Glomerular endothelial cell (primary cell): ENCODE measurements at regions not wholly inside any gene's neighbourhood (a gene's known extent, or its start where the extent isn't known, plus 50 kb on each side); places are given as distances from the start of the nearest gene placed in this dataset.
"Not testable (repeated sequence)": the region's sequence is repeated elsewhere in the genome, so short reads cannot be mapped to it uniquely, and the experiment has no call there.

ENCODE experiments used
- DNase-seq: peaks from one replicate; pipeline ENCODE4 v3.0.0-alpha.2; 2011; ENCODE audit warnings: low read depth, low spot score; ENCODE audit errors: extremely low read depth

- no peak for DNase-seq
These were observed 251.9 kb upstream of the NR3C2 start for GRCh38 chr4:148693913-148694649.

- no peak for DNase-seq
These were observed 250.0 kb upstream of the NR3C2 start for GRCh38 chr4:148692242-148692641.

GRCh38 chr4:148686449-148686848 lies 244.2 kb upstream of the NR3C2 start:
- DNase-seq: no peak

- DNase-seq: no peak
These were observed 242.4 kb upstream of the NR3C2 start for GRCh38 chr4:148684638-148685037.

- no peak for DNase-seq
These were observed 238.7 kb upstream of the NR3C2 start for GRCh38 chr4:148680884-148681283.

- no peak for DNase-seq
These were observed 234.1 kb upstream of the NR3C2 start for GRCh38 chr4:148676344-148676743.

GRCh38 chr4:148674876-148675275 lies 232.7 kb upstream of the NR3C2 start:
- DNase-seq: no peak

- no peak for DNase-seq
These were observed 222.4 kb upstream of the NR3C2 start for GRCh38 chr4:148664636-148665035.

GRCh38 chr4:148654131-148654530 lies 211.9 kb upstream of the NR3C2 start:
- no peak for DNase-seq

GRCh38 chr4:148653681-148654080 lies 211.5 kb upstream of the NR3C2 start:
- no peak for DNase-seq

GRCh38 chr4:148651991-148652390 lies 209.8 kb upstream of the NR3C2 start:
- DNase-seq: no peak

- no peak for DNase-seq
These were observed 207.6 kb upstream of the NR3C2 start for GRCh38 chr4:148649652-148650331.

GRCh38 chr4:148643851-148644250 lies 201.6 kb upstream of the NR3C2 start:
- no peak for DNase-seq

GRCh38 chr4:148642907-148643306 lies 200.7 kb upstream of the NR3C2 start:
- DNase-seq: no peak

GRCh38 chr4:148638079-148638478 lies 195.9 kb upstream of the NR3C2 start:
- DNase-seq: not testable (repeated sequence)

GRCh38 chr4:148637453-148637852 lies 195.2 kb upstream of the NR3C2 start:
- DNase-seq: not testable (repeated sequence)

- no peak for DNase-seq
These were observed 192.3 kb upstream of the NR3C2 start for GRCh38 chr4:148634476-148634875.

GRCh38 chr4:148633720-148634119 lies 191.5 kb upstream of the NR3C2 start:
- DNase-seq: no peak

- no peak for DNase-seq
These were observed 190.3 kb upstream of the NR3C2 start for GRCh38 chr4:148632476-148632875.

- no peak for DNase-seq
These were observed 187.8 kb upstream of the NR3C2 start for GRCh38 chr4:148630051-148630450.

- DNase-seq: no peak
These were observed 176.6 kb upstream of the NR3C2 start for GRCh38 chr4:148618856-148619255.

GRCh38 chr4:148608968-148609367 lies 166.8 kb upstream of the NR3C2 start:
- no peak for DNase-seq
